AG09309 (cell line): ENCODE measurements at regions not wholly inside any gene's neighbourhood (a gene's known extent, or its start where the extent isn't known, plus 50 kb on each side); places are given as distances from the start of the nearest gene placed in this dataset.

ENCODE experiments used
- DNase-seq: peaks from one replicate; pipeline ENCODE4 v3.0.0-alpha.2; 2010; ENCODE audit warnings: low read depth
- H3K4me3 ChIP-seq: 2 replicates; pipeline ENCODE4 v1.5.1; 2011; ENCODE audit warnings: mild to moderate bottlenecking, low read depth, low read length, moderate library complexity; ENCODE audit not compliant: control insufficient read depth
- TF ChIP-seq, protein P1 (sequence below): IDR thresholded peaks from 2 replicates; pipeline ENCODE4 v1.5.1; 2011; ENCODE audit warnings: mild to moderate bottlenecking, low read depth, low read length, inconsistent platforms; ENCODE audit not compliant: insufficient read depth, control insufficient read depth; ENCODE audit errors: missing control alignments

DNA sequence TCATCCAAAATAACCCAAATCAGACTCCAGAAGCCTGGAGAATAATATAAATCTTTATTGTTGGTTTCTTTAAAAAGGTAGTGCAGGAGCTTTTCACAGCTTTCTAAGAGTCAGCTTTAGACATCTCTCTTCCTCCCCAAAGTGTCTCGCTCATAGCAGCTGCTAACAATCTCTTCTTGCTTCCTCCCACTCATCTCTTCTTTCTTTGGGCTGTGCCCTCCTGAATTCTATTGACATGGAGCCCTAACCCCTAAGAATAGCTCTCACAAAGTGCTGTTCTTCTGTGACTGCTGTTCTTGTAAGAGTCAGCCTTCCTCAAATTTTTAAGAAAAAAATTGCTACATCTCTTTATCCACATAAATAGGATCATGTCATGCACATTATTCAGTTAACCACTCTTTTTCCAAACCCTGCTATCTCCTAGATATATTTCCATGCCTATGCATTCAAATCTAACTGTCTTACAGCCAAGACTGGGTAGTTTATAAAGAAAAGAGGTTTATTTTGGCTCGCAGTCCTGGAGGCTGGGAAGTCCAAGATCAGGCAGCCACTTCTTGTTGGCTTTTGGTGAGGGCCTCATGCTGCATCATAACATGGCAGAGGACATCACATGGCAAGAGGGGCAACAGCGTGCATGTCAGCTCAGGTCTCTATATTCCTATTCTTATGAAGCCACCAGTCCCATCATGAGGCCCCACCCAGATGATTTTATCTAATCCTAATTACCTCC is 301.0 kb upstream of the POU3F1 start:
- no peak for DNase-seq
- TF ChIP-seq, protein P1, sequence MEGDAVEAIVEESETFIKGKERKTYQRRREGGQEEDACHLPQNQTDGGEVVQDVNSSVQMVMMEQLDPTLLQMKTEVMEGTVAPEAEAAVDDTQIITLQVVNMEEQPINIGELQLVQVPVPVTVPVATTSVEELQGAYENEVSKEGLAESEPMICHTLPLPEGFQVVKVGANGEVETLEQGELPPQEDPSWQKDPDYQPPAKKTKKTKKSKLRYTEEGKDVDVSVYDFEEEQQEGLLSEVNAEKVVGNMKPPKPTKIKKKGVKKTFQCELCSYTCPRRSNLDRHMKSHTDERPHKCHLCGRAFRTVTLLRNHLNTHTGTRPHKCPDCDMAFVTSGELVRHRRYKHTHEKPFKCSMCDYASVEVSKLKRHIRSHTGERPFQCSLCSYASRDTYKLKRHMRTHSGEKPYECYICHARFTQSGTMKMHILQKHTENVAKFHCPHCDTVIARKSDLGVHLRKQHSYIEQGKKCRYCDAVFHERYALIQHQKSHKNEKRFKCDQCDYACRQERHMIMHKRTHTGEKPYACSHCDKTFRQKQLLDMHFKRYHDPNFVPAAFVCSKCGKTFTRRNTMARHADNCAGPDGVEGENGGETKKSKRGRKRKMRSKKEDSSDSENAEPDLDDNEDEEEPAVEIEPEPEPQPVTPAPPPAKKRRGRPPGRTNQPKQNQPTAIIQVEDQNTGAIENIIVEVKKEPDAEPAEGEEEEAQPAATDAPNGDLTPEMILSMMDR = no peak
- H3K4me3 ChIP-seq = no peak overlapping the region

DNA sequence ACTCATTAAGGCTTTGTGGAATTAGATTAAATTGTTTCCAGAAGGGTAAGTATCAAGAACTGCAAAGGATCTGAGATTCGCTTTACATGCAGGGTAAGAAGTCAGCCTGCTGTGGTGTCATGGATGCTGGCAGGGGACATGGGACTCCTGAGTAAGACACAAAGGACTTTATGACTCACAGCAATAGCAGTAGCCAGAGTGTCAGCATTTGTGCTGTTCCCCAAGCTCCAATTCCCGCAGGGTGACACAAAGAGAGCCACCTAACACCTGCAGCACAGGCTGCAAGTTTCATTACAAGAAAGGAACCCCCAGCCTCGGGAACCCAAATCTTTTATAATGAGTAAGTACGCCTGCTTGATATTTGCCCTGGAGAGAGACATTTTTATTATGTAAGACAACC is 298.1 kb upstream of the POU3F1 start:
- no peak for DNase-seq
- no peak overlapping the region for H3K4me3 ChIP-seq
- TF ChIP-seq, protein P1 = no peak

DNA sequence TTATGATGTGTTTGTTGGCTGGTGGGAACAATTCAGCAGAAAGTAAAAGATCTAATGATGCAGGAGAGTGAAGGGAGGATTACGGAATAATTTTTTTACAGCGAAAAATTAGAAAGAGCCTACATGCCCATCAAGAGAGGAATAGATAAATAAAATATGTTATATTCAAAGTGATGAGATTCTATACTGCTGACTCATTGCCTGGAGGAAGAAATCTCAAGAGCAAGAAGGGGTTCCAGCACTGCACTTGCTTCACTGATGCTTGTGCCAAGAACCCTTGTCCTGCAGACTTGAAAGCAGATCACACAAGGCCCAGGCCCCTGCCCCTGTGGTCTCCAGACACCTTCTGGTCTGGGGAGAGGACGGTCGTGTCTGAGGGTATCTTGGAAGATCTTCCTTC is 295.1 kb upstream of the POU3F1 start:
- TF ChIP-seq, protein P1 = no peak
- no peak overlapping the region for H3K4me3 ChIP-seq
- no peak for DNase-seq

DNA sequence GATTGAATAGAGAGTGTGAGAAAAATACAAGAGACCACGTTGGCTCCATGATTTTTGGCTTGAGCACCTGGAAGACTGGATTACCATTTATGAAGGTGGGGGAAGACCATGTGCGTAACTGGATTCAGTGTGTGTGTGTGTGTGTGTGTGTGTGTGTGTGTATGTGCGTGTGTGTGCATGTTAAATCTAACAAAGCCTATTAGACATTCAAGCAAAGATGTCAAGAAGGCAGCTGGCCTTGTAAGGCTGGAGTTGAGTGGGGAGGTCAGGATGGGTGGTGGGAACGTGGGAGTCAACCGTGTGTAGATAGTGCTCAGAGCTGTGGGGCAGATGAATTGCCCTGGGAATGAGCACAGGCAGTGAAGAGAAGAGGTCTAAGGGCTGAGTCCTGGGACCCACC is 293.8 kb upstream of the POU3F1 start:
- TF ChIP-seq, protein P1 = no peak
- no peak overlapping the region for H3K4me3 ChIP-seq
- no peak for DNase-seq

DNA sequence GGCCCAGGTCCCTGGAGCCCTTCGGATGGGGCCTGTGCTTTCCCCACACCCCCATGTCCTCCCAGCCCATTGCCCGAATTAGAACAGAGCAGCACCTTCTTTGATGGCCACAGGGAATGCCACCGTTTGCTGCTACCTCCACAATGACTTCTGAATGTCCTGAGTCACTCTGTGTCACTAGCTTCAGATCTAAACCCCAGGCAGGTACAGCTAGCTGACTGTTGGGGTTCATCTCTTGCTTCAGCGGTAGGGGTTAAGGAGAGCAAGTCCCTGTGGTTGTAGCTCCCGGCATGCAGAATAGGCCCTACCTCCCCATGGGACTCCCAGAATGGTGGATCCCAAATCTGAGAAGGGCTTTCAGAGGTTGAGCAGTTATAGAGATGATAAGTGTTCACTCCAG is 291.1 kb upstream of the POU3F1 start:
- TF ChIP-seq, protein P1 = no peak
- no peak overlapping the region for H3K4me3 ChIP-seq
- no peak for DNase-seq

DNA sequence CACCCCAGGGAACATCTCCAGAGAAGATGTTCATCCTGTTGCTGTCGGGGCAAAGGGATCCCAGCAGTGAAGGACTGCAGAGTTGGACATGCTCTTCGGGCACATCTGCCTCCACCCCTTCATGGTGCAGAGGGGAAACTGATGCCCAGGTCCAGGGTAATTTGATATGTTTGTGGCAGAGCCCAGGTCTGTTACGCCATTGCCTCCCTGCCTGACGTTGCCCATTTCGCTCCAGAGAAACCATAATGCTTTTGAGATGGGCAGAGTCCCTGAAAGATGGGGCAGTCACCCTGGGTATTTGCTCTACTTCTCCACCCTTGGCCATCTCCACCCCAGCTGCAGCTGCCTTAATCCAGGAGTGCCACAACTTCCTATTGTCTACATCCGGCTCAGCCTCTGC is 290.4 kb upstream of the POU3F1 start:
- DNase-seq = no peak
- H3K4me3 ChIP-seq = no peak overlapping the region
- TF ChIP-seq, protein P1 = no peak

DNA sequence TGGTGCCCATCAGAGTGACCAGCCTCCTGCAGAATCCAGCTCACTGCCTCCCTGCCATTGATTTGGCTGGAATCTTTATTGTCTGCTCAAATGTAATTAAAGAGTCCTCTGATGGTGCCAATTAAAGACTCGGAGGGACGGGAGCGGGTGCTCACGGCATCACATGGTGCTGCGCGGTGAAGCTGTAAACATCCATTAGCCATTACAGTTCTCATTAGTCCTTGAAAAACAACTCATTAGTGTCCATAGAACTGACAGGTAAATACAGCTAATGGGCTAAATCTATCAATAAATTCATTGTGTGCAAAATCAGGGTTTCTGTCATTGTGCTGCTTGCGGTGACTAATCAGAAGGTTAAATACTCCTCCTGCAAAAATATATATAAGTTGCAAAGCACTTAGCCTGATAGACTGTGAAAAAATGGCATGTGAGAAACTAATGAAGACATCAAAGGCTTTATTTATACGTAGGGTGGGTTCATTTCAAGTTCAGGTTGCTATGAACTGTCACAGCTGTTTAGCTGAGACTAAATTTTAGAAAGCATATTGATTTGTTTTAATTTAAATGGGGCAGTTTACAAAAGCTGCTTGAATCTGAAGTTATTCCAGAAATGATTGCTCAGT is 289.8 kb upstream of the POU3F1 start:
- TF ChIP-seq, protein P1 = no peak
- H3K4me3 ChIP-seq = no peak overlapping the region
- no peak for DNase-seq
